ENCODE measurements at regions not wholly inside any gene's neighbourhood (a gene's known extent, or its start where the extent isn't known, plus 50 kb on each side); places are given as distances from the start of the nearest gene placed in this dataset.

DNA sequence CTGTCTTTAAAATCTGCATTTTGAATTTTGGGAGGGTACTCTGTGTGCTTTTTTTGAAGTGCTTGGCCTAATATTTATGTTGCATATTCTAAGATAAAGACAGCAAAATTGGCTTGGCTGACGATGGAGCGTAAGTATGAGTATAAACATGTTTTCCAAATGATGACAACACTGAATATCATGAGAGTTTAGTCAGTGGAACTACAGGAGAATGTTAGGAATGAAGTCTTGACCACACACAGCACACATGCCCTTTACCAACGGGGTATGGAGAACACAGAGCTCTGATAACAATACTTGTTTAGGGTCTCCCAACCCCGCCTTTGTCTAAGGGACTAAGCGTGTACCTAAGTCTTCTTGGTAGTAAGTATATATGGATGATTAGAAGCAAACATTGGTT is 253.9 kb upstream of the FZD8 start:
- TF ChIP-seq CTCF (IDR thresholded peaks at IDR 0.05 in 4 of 5, conservative IDR thresholded peaks at IDR 0.05 in 1 of 5) (no peak), POLR2A (IDR thresholded peaks at IDR 0.05) (no peak)

Data from gastrocnemius medialis (tissue), 4 donors.